ENCODE measurements at regions not wholly inside any gene's neighbourhood (a gene's known extent, or its start where the extent isn't known, plus 50 kb on each side); places are given as distances from the start of the nearest gene placed in this dataset.
"Not testable (repeated sequence)": the region's sequence is repeated elsewhere in the genome, so short reads cannot be mapped to it uniquely, and the experiment has no call there.

- DNase-seq: no peak
Measured at GRCh38 chr15:94847325-94847724, 616.0 kb downstream of the MCTP2 start.

GRCh38 chr15:94848054-94848453 lies 616.7 kb downstream of the MCTP2 start:
- no peak for DNase-seq

- no peak for DNase-seq
Measured at GRCh38 chr15:94855018-94855408, 623.7 kb downstream of the MCTP2 start.

GRCh38 chr15:94855409-94856266 lies 624.3 kb downstream of the MCTP2 start:
- DNase-seq: no peak

- DNase-seq: no peak
Measured at GRCh38 chr15:94856267-94856854, 625.0 kb downstream of the MCTP2 start.

GRCh38 chr15:94857466-94857865 lies 626.1 kb downstream of the MCTP2 start:
- no peak for DNase-seq

GRCh38 chr15:94858011-94858410 lies 626.6 kb downstream of the MCTP2 start:
- no peak for DNase-seq

- no peak for DNase-seq
Measured at GRCh38 chr15:94858449-94858848, 627.1 kb downstream of the MCTP2 start.

- DNase-seq: no peak
Measured at GRCh38 chr15:94858920-94859319, 627.6 kb downstream of the MCTP2 start.

- no peak for DNase-seq
Measured at GRCh38 chr15:94864600-94864999, 633.2 kb downstream of the MCTP2 start.

GRCh38 chr15:94868265-94868664 lies 636.9 kb downstream of the MCTP2 start:
- not testable (repeated sequence) for DNase-seq

GRCh38 chr15:94875550-94875949 lies 644.2 kb downstream of the MCTP2 start:
- DNase-seq: no peak

- DNase-seq: no peak
Measured at GRCh38 chr15:94877833-94878232, 646.5 kb downstream of the MCTP2 start.

- no peak for DNase-seq
Measured at GRCh38 chr15:94882071-94882712, 650.8 kb downstream of the MCTP2 start.

- no peak for DNase-seq
Measured at GRCh38 chr15:94887391-94887790, 656.0 kb downstream of the MCTP2 start.

GRCh38 chr15:94889153-94889552 lies 657.8 kb downstream of the MCTP2 start:
- DNase-seq: no peak

GRCh38 chr15:94893091-94893490 lies 661.7 kb downstream of the MCTP2 start:
- no peak for DNase-seq

- no peak for DNase-seq
Measured at GRCh38 chr15:94894056-94894455, 662.7 kb downstream of the MCTP2 start.

GRCh38 chr15:94909510-94909909 lies 678.1 kb downstream of the MCTP2 start:
- no peak for DNase-seq

GRCh38 chr15:94910166-94910565 lies 678.8 kb downstream of the MCTP2 start:
- no peak for DNase-seq

GRCh38 chr15:94912760-94913159 lies 681.4 kb downstream of the MCTP2 start:
- DNase-seq: no peak

- DNase-seq: no peak
Measured at GRCh38 chr15:94917068-94917467, 685.7 kb downstream of the MCTP2 start.

GRCh38 chr15:94921936-94922335 lies 690.6 kb downstream of the MCTP2 start:
- DNase-seq: no peak

- no peak for DNase-seq
Measured at GRCh38 chr15:94924057-94924456, 692.7 kb downstream of the MCTP2 start.

Data from stimulated activated naive CD4-positive, alpha-beta T cell treated with Interleukin-2 at 50 U/mL for 16 hours (primary cell).